ENCODE measurements at regions not wholly inside any gene's neighbourhood (a gene's known extent, or its start where the extent isn't known, plus 50 kb on each side); places are given as distances from the start of the nearest gene placed in this dataset.

DNA sequence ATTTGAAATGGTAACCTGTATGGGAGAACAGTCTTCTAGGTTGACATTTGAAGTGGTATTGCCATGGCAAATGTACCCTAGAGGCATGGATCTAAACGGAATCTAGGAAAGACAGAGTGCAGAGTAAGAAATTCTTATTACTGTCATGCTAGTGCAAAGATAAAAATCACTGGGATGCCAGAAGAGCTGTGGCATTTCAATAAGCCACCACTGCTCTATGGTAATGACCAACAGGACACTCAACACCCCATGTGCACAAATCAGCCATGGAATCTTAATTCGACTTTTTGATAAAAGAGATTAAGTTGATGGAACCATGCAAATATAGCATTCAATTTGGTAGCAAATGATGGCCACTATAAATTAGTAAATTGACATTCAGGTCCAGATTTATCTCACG is 74.1 kb downstream of the ID4 start:
- no peak for DNase-seq (ENCODE audit: low spot score)
- no peak overlapping the region for H2BK15ac ChIP-seq (ENCODE audit: low read length)
- H2BK12ac ChIP-seq (ENCODE audit: low read length), result no peak overlapping the region
- H3K9me3 ChIP-seq (replicated peaks in 1 of 2; ENCODE audit: control insufficient read depth in 2 of 2, insufficient read depth in 1 of 2, low read depth in 1 of 2, low read length in 2 of 2), result peaks cover 0 to 2% of the 10 kb centered on the region in 2 donors
- no peak overlapping the region for H3K18ac ChIP-seq (ENCODE audit: low read length)
- H3K27ac ChIP-seq (replicated peaks; ENCODE audit: low read length), result no peak overlapping the region
- no peak overlapping the region for H2BK5ac ChIP-seq (ENCODE audit: low read length)
- no peak overlapping the region for H4K91ac ChIP-seq (ENCODE audit: low read depth, low read length, poor library complexity)
- H4K8ac ChIP-seq (ENCODE audit: low read depth, low read length), result no peak overlapping the region
- H2AK5ac ChIP-seq (ENCODE audit: low read depth, low read length), result no peak overlapping the region
- no peaks in the 10 kb centered on the region for H3K4me1 ChIP-seq (ENCODE audit: control insufficient read depth in 2 of 2, insufficient read depth in 1 of 2, low read depth in 1 of 2, low read length in 2 of 2)
- no peak overlapping the region for H3K4me3 ChIP-seq (ENCODE audit: low read length in 2 of 2)
- H3K4ac ChIP-seq (ENCODE audit: low read length), result no peak overlapping the region
- H3K9ac ChIP-seq (ENCODE audit: low read depth, low read length, poor library complexity), result no peak overlapping the region
- no peak overlapping the region for H2BK120ac ChIP-seq (ENCODE audit: low read depth, low read length)
- no peaks in the 10 kb centered on the region for H3K36me3 ChIP-seq (replicated peaks in 1 of 2; ENCODE audit: control insufficient read depth in 2 of 2, insufficient read depth in 2 of 2, low read length in 2 of 2)
- WGBS, 2 donors (ENCODE audit: extremely low coverage in 2 of 2, insufficient read length in 2 of 2, insufficient replicate concordance in 1 of 2), result no CpG with 5 or more reads among the region's 3 CpGs
- H3K23ac ChIP-seq (ENCODE audit: low read depth, low read length, poor library complexity), result no peak overlapping the region
- no peak overlapping the region for H2AFZ ChIP-seq (ENCODE audit: low read length)
- H3K4me2 ChIP-seq (ENCODE audit: insufficient read depth, low read length, poor library complexity, severe bottlenecking), result no peak overlapping the region
- H3K79me1 ChIP-seq (ENCODE audit: low read depth, low read length), result no peaks in the 10 kb centered on the region
- no peak overlapping the region for H3K14ac ChIP-seq (ENCODE audit: low read length)
- H3K27me3 ChIP-seq (ENCODE audit: control insufficient read depth in 3 of 3, insufficient read depth in 3 of 3, low read depth in 1 of 3, low read length in 3 of 3), result no peaks in the 10 kb centered on the region

DNA sequence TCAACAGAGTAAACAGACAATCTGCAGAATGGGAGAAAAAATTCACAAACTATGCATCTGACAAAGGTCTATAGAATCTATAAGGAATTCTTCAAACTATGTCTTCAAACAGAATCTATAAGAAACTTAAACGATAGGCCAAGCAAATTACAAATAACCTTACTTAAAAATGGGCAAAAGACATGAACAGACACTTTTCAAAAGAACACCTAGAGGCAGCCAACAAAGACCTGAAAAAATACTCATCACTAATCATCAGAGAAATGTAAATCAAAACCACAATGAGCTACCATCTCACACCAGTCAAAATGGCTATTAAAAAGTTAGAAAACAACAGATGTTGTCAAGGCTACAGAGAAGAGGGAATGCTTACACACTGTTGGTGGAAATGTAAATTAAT is 81.3 kb downstream of the ID4 start:
- H3K79me1 ChIP-seq (ENCODE audit: low read depth, low read length), result no peaks in the 10 kb centered on the region
- H2AK5ac ChIP-seq (ENCODE audit: low read depth, low read length), result no peak overlapping the region

DNA sequence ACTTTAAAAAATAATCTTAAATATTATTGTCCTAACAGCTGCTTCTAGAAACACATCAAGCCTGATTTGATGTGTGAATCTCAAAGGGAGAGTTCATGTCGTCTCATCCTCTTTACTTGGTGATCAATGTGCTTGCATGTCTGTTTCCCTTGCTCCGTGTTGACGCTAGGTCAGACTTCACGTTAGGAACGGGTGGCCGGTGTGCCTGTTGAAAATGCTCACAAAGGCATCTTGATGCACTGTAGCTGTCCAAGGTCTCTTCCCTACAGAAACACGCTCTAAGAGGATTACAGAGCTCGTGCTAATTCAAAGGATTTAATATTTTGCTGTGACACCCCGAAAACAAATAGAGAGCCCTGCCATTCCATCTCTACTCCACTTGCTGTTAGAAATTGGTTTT is 84.6 kb downstream of the ID4 start:
- Histone ChIP-seq H4K91ac (ENCODE audit: low read depth, low read length, poor library complexity) (no peak overlapping the region), H2AK5ac (ENCODE audit: low read depth, low read length) (no peak overlapping the region), H3K27ac (replicated peaks; ENCODE audit: low read length) (no peak overlapping the region), H3K79me1 (ENCODE audit: low read depth, low read length) (no peaks in the 10 kb centered on the region), H3K4me2 (ENCODE audit: insufficient read depth, low read length, poor library complexity, severe bottlenecking) (no peak overlapping the region), H3K9ac (ENCODE audit: low read depth, low read length, poor library complexity) (no peak overlapping the region), H3K9me3 (replicated peaks in 1 of 2; ENCODE audit: control insufficient read depth in 2 of 2, insufficient read depth in 1 of 2, low read depth in 1 of 2, low read length in 2 of 2) (peaks cover 0 to 3% of the 10 kb centered on the region in 2 donors), H3K36me3 (replicated peaks in 1 of 2; ENCODE audit: control insufficient read depth in 2 of 2, insufficient read depth in 2 of 2, low read length in 2 of 2) (no peaks in the 10 kb centered on the region), H2BK5ac (ENCODE audit: low read length) (no peak overlapping the region), H3K18ac (ENCODE audit: low read length) (no peak overlapping the region), H2BK12ac (ENCODE audit: low read length) (no peak overlapping the region), H2BK15ac (ENCODE audit: low read length) (no peak overlapping the region), H4K8ac (ENCODE audit: low read depth, low read length) (no peak overlapping the region), H2BK120ac (ENCODE audit: low read depth, low read length) (no peak overlapping the region), H2AFZ (ENCODE audit: low read length) (no peak overlapping the region), H3K23ac (ENCODE audit: low read depth, low read length, poor library complexity) (no peak overlapping the region), H3K4ac (ENCODE audit: low read length) (no peak overlapping the region), H3K27me3 (ENCODE audit: control insufficient read depth in 3 of 3, insufficient read depth in 3 of 3, low read depth in 1 of 3, low read length in 3 of 3) (no peaks in the 10 kb centered on the region), H3K4me3 (ENCODE audit: low read length in 2 of 2) (no peak overlapping the region), H3K14ac (ENCODE audit: low read length) (no peak overlapping the region), H3K4me1 (ENCODE audit: control insufficient read depth in 2 of 2, insufficient read depth in 1 of 2, low read depth in 1 of 2, low read length in 2 of 2) (no peaks in the 10 kb centered on the region)
- no CpG with 5 or more reads among the region's 9 CpGs for WGBS, 2 donors (ENCODE audit: extremely low coverage in 2 of 2, insufficient read length in 2 of 2, insufficient replicate concordance in 1 of 2)
- no peak for DNase-seq (ENCODE audit: low spot score)

More for the DNA sequence above, 81.3 kb downstream of the ID4 start:
- Histone ChIP-seq H3K9ac (ENCODE audit: low read depth, low read length, poor library complexity) (no peak overlapping the region), H3K14ac (ENCODE audit: low read length) (no peak overlapping the region), H2AFZ (ENCODE audit: low read length) (no peak overlapping the region), H3K36me3 (replicated peaks in 1 of 2; ENCODE audit: control insufficient read depth in 2 of 2, insufficient read depth in 2 of 2, low read length in 2 of 2) (no peaks in the 10 kb centered on the region), H3K4ac (ENCODE audit: low read length) (no peak overlapping the region), H3K23ac (ENCODE audit: low read depth, low read length, poor library complexity) (no peak overlapping the region), H3K27me3 (ENCODE audit: control insufficient read depth in 3 of 3, insufficient read depth in 3 of 3, low read depth in 1 of 3, low read length in 3 of 3) (no peaks in the 10 kb centered on the region), H4K91ac (ENCODE audit: low read depth, low read length, poor library complexity) (no peak overlapping the region), H2BK12ac (ENCODE audit: low read length) (no peak overlapping the region), H3K9me3 (replicated peaks in 1 of 2; ENCODE audit: control insufficient read depth in 2 of 2, insufficient read depth in 1 of 2, low read depth in 1 of 2, low read length in 2 of 2) (peaks cover 0 to 6% of the 10 kb centered on the region in 2 donors), H2BK5ac (ENCODE audit: low read length) (no peak overlapping the region), H3K18ac (ENCODE audit: low read length) (no peak overlapping the region), H4K8ac (ENCODE audit: low read depth, low read length) (no peak overlapping the region), H3K27ac (replicated peaks; ENCODE audit: low read length) (no peak overlapping the region), H3K4me2 (ENCODE audit: insufficient read depth, low read length, poor library complexity, severe bottlenecking) (no peak overlapping the region), H2BK120ac (ENCODE audit: low read depth, low read length) (no peak overlapping the region), H3K4me3 (ENCODE audit: low read length in 2 of 2) (no peak overlapping the region), H2BK15ac (ENCODE audit: low read length) (no peak overlapping the region), H3K4me1 (ENCODE audit: control insufficient read depth in 2 of 2, insufficient read depth in 1 of 2, low read depth in 1 of 2, low read length in 2 of 2) (no peaks in the 10 kb centered on the region)
- no peak for DNase-seq (ENCODE audit: low spot score)
- no CpG with 5 or more reads among the region's 1 CpG for WGBS, 2 donors (ENCODE audit: extremely low coverage in 2 of 2, insufficient read length in 2 of 2, insufficient replicate concordance in 1 of 2)

DNA sequence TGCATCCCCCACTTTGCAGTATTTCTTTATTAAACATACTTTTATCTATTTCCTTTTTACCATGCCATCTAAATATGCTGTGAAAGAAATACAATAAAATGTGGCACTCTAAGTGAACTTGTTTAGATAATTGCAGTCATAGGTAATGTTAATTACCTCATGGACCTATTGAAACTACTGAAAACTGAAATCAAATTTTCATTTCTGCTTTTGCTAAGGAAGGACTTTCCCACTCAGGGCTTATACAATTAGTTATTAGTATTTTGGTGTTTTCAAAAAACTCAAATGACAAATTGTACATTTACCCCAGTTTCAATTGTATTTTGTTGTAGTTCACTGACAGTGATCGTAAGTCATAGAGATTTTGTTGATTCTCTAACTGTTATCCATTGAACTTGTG is 88.4 kb downstream of the ID4 start:
- WGBS, 2 donors (ENCODE audit: extremely low coverage in 2 of 2, insufficient read length in 2 of 2, insufficient replicate concordance in 1 of 2), result no CpG with 5 or more reads among the region's 1 CpG
- Histone ChIP-seq H3K23ac (ENCODE audit: low read depth, low read length, poor library complexity) (no peak overlapping the region), H3K79me1 (ENCODE audit: low read depth, low read length) (no peaks in the 10 kb centered on the region), H4K91ac (ENCODE audit: low read depth, low read length, poor library complexity) (no peak overlapping the region), H2BK120ac (ENCODE audit: low read depth, low read length) (no peak overlapping the region), H2AK5ac (ENCODE audit: low read depth, low read length) (no peak overlapping the region), H4K8ac (ENCODE audit: low read depth, low read length) (no peak overlapping the region), H3K9me3 (replicated peaks in 1 of 2; ENCODE audit: control insufficient read depth in 2 of 2, insufficient read depth in 1 of 2, low read depth in 1 of 2, low read length in 2 of 2) (no peaks in the 10 kb centered on the region), H3K27me3 (ENCODE audit: control insufficient read depth in 3 of 3, insufficient read depth in 3 of 3, low read depth in 1 of 3, low read length in 3 of 3) (no peaks in the 10 kb centered on the region), H2BK12ac (ENCODE audit: low read length) (no peak overlapping the region), H3K9ac (ENCODE audit: low read depth, low read length, poor library complexity) (no peak overlapping the region), H3K4me1 (ENCODE audit: control insufficient read depth in 2 of 2, insufficient read depth in 1 of 2, low read depth in 1 of 2, low read length in 2 of 2) (peaks cover 0 to 2% of the 10 kb centered on the region in 2 donors), H3K27ac (replicated peaks; ENCODE audit: low read length) (no peak overlapping the region), H2BK15ac (ENCODE audit: low read length) (no peak overlapping the region), H2AFZ (ENCODE audit: low read length) (no peak overlapping the region), H3K36me3 (replicated peaks in 1 of 2; ENCODE audit: control insufficient read depth in 2 of 2, insufficient read depth in 2 of 2, low read length in 2 of 2) (no peaks in the 10 kb centered on the region), H2BK5ac (ENCODE audit: low read length) (no peak overlapping the region), H3K14ac (ENCODE audit: low read length) (no peak overlapping the region), H3K4me3 (ENCODE audit: low read length in 2 of 2) (no peak overlapping the region), H3K18ac (ENCODE audit: low read length) (no peak overlapping the region), H3K4ac (ENCODE audit: low read length) (no peak overlapping the region), H3K4me2 (ENCODE audit: insufficient read depth, low read length, poor library complexity, severe bottlenecking) (no peak overlapping the region)
- DNase-seq (ENCODE audit: low spot score), result no peak

Data from neuronal stem cell (in vitro differentiated cells).